ENCODE measurements at regions not wholly inside any gene's neighbourhood (a gene's known extent, or its start where the extent isn't known, plus 50 kb on each side); places are given as distances from the start of the nearest gene placed in this dataset.

DNA sequence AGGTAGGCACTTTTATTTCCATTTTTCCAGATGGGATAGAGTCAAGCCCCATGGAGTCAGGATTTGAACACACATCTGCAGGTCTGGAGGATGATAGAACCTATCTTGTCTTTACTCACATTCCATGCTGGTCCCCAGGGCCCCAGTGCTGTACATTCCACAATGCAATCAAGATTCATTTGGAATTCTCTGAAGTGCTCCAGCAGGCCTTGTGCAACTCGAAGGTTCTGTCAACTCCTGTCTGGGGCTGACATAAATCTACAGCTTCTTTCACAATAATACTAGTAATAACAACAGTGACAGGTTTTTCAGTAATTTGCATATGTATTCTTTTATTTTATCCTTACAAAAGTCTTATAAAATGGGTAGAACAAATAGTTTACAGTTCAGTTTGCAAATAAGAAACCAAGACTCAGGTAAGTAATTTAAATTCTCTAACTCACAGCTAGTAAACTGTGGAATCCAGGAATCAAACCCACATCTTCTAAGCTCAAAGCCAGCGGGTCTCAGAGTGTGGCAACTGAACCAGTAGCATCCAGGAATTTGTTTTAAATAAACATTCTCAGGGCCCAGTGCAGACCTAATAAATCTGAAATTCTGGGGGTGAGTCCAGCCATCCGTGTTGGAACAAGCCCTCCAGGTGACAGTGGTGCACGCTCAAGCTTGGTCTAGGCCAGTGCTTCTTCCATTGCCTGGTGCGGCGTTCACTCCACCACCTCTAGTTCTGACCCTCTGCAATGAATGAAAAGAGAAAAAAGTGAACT lies 137.0 kb upstream of the TNFAIP3 start:
- Histone ChIP-seq H3K27me3 (ENCODE audit: insufficient read depth, poor library complexity, severe bottlenecking) (no peaks in the 10 kb centered on the region), H3K4me3 (replicated peaks; ENCODE audit: insufficient read depth, low read length) (no peak overlapping the region), H3K27ac (replicated peaks) (no peak overlapping the region)
- TF ChIP-seq GABPA (IDR thresholded peaks at IDR 0.05; ENCODE audit: low read depth): no peak
- no peak for TF ChIP-seq POLR2AphosphoS5 (IDR thresholded peaks at IDR 0.05; ENCODE audit: low read depth)
- no peak for TF ChIP-seq SPI1 (IDR thresholded peaks at IDR 0.05; ENCODE audit: borderline replicate concordance, low read depth)
- TF ChIP-seq CTCF (IDR thresholded peaks at IDR 0.05; ENCODE audit: insufficient read depth, low read length): no peak
- no peak for TF ChIP-seq REST (IDR thresholded peaks at IDR 0.05; ENCODE audit: insufficient replicate concordance, low read depth)
- no peak for DNase-seq (ENCODE audit: low read depth in 1 of 2, low spot score in 1 of 2)

GRCh38 chr6:137731600-137731959 lies 135.5 kb upstream of the TNFAIP3 start:
- Histone ChIP-seq H3K27me3 (ENCODE audit: insufficient read depth, poor library complexity, severe bottlenecking) (no peaks in the 10 kb centered on the region), H3K27ac (replicated peaks) (0 out of 2 replicates have a peak overlapping the region, but pooled peaks have one; percentile 19), H3K4me3 (replicated peaks; ENCODE audit: insufficient read depth, low read length) (no peak overlapping the region)
- no peak for TF ChIP-seq SPI1 (IDR thresholded peaks at IDR 0.05; ENCODE audit: borderline replicate concordance, low read depth)
- DNase-seq (ENCODE audit: low read depth in 1 of 2, low spot score in 1 of 2): no peak

DNA sequence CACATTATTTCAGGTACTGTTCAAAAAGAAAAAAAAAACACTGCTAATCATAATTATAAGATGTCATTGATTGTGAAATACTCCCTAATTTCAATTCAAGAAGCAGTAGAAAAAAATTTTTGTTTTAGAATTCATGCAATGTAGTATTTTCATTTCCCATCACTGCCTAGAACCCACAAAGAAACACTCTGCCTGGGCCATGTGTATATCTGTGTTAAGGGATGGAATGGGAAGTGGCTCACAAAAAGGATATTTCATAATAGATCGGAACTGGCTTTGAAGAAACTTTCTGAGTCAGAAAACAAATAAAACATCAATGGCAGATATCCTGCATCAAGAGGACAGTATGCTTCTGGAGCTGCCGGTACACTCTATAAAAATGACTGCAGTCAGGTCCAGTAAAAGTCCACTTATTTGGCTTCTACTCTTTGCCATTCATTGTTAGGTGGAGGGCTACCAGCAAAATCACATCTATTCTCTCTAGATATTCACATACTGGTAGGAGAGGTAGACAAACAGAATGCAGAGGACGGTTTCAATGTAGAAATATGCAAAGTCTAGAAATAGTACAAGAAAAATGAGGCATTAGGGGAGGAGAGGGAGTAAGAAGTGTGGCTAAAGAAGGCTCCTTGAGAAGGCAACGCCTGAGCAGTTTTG lies 135.0 kb upstream of the TNFAIP3 start:
- Histone ChIP-seq H3K4me3 (replicated peaks; ENCODE audit: insufficient read depth, low read length) (peak overlapping the region; percentile 10), H3K27ac (replicated peaks) (peak overlapping the region; percentile 37), H3K27me3 (ENCODE audit: insufficient read depth, poor library complexity, severe bottlenecking) (no peaks in the 10 kb centered on the region)
- TF ChIP-seq GABPA (IDR thresholded peaks at IDR 0.05; ENCODE audit: low read depth) (no peak), POLR2AphosphoS5 (IDR thresholded peaks at IDR 0.05; ENCODE audit: low read depth) (no peak), SPI1 (IDR thresholded peaks at IDR 0.05; ENCODE audit: borderline replicate concordance, low read depth) (peak; percentile 77), CTCF (IDR thresholded peaks at IDR 0.05; ENCODE audit: insufficient read depth, low read length) (no peak), REST (IDR thresholded peaks at IDR 0.05; ENCODE audit: insufficient replicate concordance, low read depth) (no peak)
- DNase-seq (ENCODE audit: low read depth in 1 of 2, low spot score in 1 of 2): peak; percentile 53 to 85

- no peak for DNase-seq (ENCODE audit: low read depth in 1 of 2, low spot score in 1 of 2)
- H3K27me3 ChIP-seq (ENCODE audit: insufficient read depth, poor library complexity, severe bottlenecking): no peaks in the 10 kb centered on the region
- no peak overlapping the region for H3K27ac ChIP-seq (replicated peaks)
- H3K4me3 ChIP-seq (replicated peaks; ENCODE audit: insufficient read depth, low read length): no peak overlapping the region
- no peak for TF ChIP-seq POLR2AphosphoS5 (IDR thresholded peaks at IDR 0.05; ENCODE audit: low read depth)
- no peak for TF ChIP-seq SPI1 (IDR thresholded peaks at IDR 0.05; ENCODE audit: borderline replicate concordance, low read depth)
- no peak for TF ChIP-seq GABPA (IDR thresholded peaks at IDR 0.05; ENCODE audit: low read depth)
- TF ChIP-seq CTCF (IDR thresholded peaks at IDR 0.05; ENCODE audit: insufficient read depth, low read length): no peak
- no peak for TF ChIP-seq REST (IDR thresholded peaks at IDR 0.05; ENCODE audit: insufficient replicate concordance, low read depth)
These were observed 133.7 kb upstream of the TNFAIP3 start for GRCh38 chr6:137733372-137733771.

All from HL-60 (cell line).